ENCODE measurements at regions not wholly inside any gene's neighbourhood (a gene's known extent, or its start where the extent isn't known, plus 50 kb on each side); places are given as distances from the start of the nearest gene placed in this dataset.

DNA sequence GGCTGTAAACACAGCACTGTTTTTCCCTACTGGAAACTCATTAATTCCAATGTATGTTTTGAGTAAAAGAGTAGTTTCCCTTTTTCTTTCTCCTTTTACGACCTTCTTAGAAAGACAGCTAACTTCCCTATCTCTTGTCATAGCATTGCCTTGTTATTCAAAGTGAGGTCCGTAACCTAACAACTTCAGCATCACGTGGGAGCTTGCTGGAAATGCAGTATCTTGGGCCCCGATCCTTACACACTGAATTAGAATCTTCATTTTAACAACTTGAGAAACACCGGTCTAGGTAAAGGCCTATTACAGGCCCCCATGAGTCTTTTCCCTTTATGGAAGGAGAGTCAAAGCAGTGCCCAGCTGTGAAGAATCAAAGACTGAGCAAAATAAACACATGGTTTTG, 230.7 kb upstream of the PRKD1 start:
- TF ChIP-seq, protein P1, sequence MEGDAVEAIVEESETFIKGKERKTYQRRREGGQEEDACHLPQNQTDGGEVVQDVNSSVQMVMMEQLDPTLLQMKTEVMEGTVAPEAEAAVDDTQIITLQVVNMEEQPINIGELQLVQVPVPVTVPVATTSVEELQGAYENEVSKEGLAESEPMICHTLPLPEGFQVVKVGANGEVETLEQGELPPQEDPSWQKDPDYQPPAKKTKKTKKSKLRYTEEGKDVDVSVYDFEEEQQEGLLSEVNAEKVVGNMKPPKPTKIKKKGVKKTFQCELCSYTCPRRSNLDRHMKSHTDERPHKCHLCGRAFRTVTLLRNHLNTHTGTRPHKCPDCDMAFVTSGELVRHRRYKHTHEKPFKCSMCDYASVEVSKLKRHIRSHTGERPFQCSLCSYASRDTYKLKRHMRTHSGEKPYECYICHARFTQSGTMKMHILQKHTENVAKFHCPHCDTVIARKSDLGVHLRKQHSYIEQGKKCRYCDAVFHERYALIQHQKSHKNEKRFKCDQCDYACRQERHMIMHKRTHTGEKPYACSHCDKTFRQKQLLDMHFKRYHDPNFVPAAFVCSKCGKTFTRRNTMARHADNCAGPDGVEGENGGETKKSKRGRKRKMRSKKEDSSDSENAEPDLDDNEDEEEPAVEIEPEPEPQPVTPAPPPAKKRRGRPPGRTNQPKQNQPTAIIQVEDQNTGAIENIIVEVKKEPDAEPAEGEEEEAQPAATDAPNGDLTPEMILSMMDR (conservative IDR thresholded peaks at IDR 0.05; ENCODE audit: low read depth, low read length): no peak
- TF ChIP-seq EZH2 (IDR thresholded peaks at IDR 0.05; ENCODE audit: low read length, unreplicated experiment) (no peak), EZH2phosphoT487 (IDR thresholded peaks at IDR 0.05; ENCODE audit: borderline replicate concordance, low read length) (no peak)
